ENCODE measurements at regions not wholly inside any gene's neighbourhood (a gene's known extent, or its start where the extent isn't known, plus 50 kb on each side); places are given as distances from the start of the nearest gene placed in this dataset.
"Not testable (repeated sequence)": the region's sequence is repeated elsewhere in the genome, so short reads cannot be mapped to it uniquely, and the experiment has no call there.

- TF ChIP-seq CTCF (IDR thresholded peaks at IDR 0.05; ENCODE audit: low read depth, low read length) = no peak
- no peak overlapping the region for H3K4me3 ChIP-seq (ENCODE audit: low read depth, low read length)
These were observed 623.9 kb upstream of the RBFOX1 start for GRCh38 chr16:6708576-6709215.

- H3K4me3 ChIP-seq (ENCODE audit: low read depth, low read length) = no peak overlapping the region
- no peak for TF ChIP-seq CTCF (IDR thresholded peaks at IDR 0.05; ENCODE audit: low read depth, low read length)
These were observed 628.2 kb upstream of the RBFOX1 start for GRCh38 chr16:6704306-6704930.

- no peak overlapping the region for H3K4me3 ChIP-seq (ENCODE audit: low read depth, low read length)
- TF ChIP-seq CTCF (IDR thresholded peaks at IDR 0.05; ENCODE audit: low read depth, low read length) = no peak
These were observed 631.5 kb upstream of the RBFOX1 start for GRCh38 chr16:6701096-6701495.

- no peak for TF ChIP-seq CTCF (IDR thresholded peaks at IDR 0.05; ENCODE audit: low read depth, low read length)
- no peak overlapping the region for H3K4me3 ChIP-seq (ENCODE audit: low read depth, low read length)
These were observed 634.1 kb upstream of the RBFOX1 start for GRCh38 chr16:6698548-6698947.

- H3K4me3 ChIP-seq (ENCODE audit: low read depth, low read length) = no peak overlapping the region
- TF ChIP-seq CTCF (IDR thresholded peaks at IDR 0.05; ENCODE audit: low read depth, low read length) = no peak
These were observed 637.0 kb upstream of the RBFOX1 start for GRCh38 chr16:6695666-6696065.

- TF ChIP-seq CTCF (IDR thresholded peaks at IDR 0.05; ENCODE audit: low read depth, low read length) = no peak
- no peak overlapping the region for H3K4me3 ChIP-seq (ENCODE audit: low read depth, low read length)
These were observed 638.0 kb upstream of the RBFOX1 start for GRCh38 chr16:6694636-6695035.

GRCh38 chr16:6693418-6693817, 639.2 kb upstream of the RBFOX1 start:
- not testable (repeated sequence) for H3K4me3 ChIP-seq (ENCODE audit: low read depth, low read length)

- TF ChIP-seq CTCF (IDR thresholded peaks at IDR 0.05; ENCODE audit: low read depth, low read length) = no peak
- H3K4me3 ChIP-seq (ENCODE audit: low read depth, low read length) = no peak overlapping the region
These were observed 639.8 kb upstream of the RBFOX1 start for GRCh38 chr16:6692874-6693273.

All from WI38 (cell line).